GM20000 (cell line): ENCODE measurements at regions not wholly inside any gene's neighbourhood (a gene's known extent, or its start where the extent isn't known, plus 50 kb on each side); places are given as distances from the start of the nearest gene placed in this dataset.

Experiments used
- DNase-seq: peaks from one replicate; pipeline ENCODE4 v3.0.0; 2012; ENCODE audit warnings: low spot score
- TF ChIP-seq, protein P1 (sequence below): IDR thresholded peaks from 2 replicates; pipeline ENCODE4 v1.5.1; 2012; ENCODE audit warnings: mild to moderate bottlenecking, control low read depth; ENCODE audit errors: extremely low read depth, missing control alignments

DNA sequence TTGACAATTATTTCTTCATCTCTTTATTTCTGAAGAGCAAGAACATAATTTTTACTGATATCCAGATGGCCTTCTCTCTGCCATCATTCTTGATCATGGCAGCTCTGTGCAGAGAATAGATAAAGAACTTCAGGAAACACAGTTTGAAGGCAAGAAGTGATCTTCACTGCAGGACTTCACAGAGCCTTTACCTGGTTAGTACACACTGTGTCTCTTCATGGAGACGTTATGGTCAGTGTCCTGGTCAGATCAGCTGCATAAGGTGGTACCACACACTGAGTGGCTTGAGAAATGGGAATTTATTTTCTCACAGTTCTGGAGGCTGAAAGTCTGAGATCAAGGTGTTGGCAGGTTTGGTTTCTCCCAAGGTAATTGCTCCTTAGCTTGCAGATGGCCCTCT lies 129.5 kb downstream of the UTP18 start:
- TF ChIP-seq, protein P1, sequence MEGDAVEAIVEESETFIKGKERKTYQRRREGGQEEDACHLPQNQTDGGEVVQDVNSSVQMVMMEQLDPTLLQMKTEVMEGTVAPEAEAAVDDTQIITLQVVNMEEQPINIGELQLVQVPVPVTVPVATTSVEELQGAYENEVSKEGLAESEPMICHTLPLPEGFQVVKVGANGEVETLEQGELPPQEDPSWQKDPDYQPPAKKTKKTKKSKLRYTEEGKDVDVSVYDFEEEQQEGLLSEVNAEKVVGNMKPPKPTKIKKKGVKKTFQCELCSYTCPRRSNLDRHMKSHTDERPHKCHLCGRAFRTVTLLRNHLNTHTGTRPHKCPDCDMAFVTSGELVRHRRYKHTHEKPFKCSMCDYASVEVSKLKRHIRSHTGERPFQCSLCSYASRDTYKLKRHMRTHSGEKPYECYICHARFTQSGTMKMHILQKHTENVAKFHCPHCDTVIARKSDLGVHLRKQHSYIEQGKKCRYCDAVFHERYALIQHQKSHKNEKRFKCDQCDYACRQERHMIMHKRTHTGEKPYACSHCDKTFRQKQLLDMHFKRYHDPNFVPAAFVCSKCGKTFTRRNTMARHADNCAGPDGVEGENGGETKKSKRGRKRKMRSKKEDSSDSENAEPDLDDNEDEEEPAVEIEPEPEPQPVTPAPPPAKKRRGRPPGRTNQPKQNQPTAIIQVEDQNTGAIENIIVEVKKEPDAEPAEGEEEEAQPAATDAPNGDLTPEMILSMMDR: no peak
- no peak for DNase-seq

DNA sequence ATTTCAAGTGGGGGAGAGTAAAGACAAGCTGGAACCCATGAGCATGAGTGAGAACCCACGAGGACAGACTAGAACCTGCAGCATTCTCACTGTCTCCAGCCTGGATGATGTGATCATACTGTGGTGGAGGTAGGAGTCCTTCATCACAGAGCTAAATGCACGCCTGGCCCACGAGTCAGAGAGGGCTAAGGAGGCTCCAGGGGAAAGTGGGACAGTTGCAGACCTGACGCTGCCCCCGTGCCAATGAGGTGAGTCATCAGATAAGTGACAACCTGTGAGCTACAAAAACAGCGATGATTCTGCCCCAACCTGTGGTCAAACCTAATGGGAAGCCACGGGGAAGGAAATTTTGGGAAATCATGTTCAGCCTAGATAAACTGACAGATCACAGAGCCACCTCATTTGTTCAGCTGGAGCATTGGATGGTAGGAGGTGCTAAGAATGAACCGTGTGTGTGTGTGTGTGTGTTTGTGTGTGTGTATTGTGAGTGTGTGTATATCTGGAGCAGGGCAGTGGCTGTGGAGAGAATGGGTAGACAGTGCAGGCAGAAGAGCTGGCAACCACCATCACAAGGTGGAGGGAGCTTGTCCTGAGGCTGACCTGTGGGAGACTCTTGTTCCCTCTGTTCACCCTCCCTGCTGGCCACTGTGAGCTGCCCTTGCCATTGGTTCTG lies 131.8 kb downstream of the UTP18 start:
- TF ChIP-seq, protein P1: no peak
- no peak for DNase-seq

DNA sequence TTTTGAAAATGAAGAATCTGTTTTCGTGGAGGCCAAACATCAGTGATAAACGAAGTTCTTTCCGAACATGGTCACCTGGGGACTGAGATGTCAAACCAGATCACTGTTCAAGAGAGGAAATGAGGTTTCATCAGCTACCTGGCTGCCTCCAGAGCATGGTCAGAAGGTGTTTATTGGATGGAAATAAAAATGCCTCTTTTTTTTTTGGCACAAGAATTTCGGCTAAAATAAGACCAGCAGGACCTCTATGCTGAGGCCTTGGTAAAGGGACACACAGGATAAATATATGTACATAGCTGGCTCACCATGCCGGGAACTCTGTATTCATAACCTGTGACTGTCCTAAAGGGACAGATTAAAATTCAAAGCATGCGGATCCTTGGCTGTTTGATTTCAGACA lies 135.3 kb downstream of the UTP18 start:
- no peak for DNase-seq
- TF ChIP-seq, protein P1: no peak

DNA sequence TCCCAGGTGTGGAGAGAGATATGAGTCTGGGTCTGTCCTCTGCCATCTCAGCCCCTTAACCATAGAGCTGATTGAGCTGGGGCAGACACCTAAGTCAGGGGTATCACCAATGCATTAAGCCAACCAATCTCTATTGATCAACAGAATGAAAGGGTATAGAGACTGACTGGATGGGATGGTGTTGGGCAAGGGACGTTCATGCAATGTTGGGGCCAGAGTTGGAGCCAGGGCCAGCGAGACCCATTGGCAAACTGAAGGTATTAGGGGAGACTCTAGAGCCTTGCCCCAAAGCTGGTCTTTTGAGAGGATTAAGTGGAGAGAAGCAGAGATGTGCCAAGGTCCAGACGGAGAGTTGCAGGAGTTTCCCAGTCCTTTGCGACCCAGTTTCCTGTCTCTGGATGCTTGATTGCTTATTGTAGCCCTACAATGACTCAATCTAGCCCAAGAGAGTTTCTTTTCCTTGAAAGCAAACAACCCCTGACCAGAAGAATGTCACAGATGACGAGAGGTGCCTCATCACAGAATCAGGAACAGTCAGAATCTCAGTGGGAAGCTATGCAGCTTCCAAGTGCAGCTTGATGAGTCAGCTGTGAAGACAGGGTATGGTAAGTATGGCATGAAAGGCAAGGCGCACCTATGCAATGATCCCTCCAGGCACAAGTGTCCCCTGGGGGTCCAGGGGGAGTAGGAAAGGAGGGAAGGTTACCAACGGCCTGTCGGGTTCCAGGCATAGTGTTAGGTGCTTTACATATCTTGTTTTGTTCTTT lies 137.2 kb downstream of the UTP18 start:
- TF ChIP-seq, protein P1: no peak
- no peak for DNase-seq

DNA sequence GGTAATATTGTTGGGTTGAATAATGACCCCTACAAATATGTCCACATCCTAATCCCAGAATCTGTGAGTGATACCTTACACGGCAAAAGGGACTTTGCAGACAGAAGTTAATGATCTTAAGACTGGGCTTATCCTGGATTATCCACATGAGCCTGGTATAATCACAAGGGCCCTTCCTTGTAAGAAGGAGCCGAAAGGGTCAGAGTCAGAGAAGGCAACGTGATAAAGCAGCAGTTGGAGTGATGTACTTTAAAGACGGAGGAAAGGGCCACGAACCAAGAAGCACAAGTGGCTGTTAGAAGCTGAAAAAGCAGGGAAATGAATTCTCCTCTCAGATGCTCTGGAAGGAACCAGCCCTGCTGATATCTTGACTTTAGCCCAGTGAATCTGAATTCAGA lies 137.8 kb downstream of the UTP18 start:
- TF ChIP-seq, protein P1: no peak
- no peak for DNase-seq

DNA sequence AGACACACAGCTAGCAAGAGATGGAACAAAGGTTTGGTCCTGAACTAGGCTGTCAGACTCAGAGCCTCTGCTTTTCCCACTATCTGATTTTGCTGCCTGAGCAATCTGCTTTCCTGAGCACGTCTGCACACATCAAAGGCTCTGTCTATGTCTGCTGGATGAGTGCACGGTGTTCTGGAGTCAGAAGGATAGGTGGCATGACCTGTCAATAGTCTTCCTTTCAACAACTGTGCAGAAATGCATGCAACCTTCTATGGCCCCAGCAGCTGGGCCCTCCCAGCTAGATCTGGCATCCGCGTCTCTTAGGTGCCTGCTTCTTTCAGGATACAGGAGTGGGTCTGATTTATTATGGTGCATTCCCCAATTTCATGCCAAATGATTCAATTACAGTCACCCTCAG lies 138.3 kb downstream of the UTP18 start:
- DNase-seq: no peak
- TF ChIP-seq, protein P1: no peak

DNA sequence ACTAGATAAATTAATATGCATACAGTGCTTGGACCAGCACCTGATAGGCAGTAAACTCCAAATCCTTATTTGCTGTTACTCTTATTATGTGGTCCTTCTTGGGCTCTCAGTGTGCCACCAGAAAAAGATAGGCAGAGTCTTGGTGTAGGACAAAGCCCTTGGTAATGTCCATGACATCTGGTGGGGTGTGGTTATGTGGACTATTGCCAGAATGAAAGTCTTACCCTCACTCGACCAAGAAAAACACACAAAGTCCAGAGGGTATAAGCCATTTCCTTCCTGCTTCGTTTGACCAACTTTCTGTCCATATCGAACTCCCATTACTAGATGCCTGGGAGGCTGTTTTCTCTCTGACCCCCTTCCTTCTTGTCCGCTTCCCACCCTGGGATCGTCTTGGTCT lies 140.9 kb downstream of the UTP18 start:
- no peak for DNase-seq
- TF ChIP-seq, protein P1: no peak
